Left colon (tissue), 2 donors: ENCODE measurements at regions not wholly inside any gene's neighbourhood (a gene's known extent, or its start where the extent isn't known, plus 50 kb on each side); places are given as distances from the start of the nearest gene placed in this dataset.

Experiments
- ATAC-seq: fragments of 200-7000 bp; cut with Tn5 transposase; one replicate; pipeline ENCODE4 v1.9.1; 2020; ENCODE audit warnings: mild to moderate bottlenecking, moderate library complexity
- DNase-seq, 2 donors: peaks; one replicate each; pipeline ENCODE4 v3.0.0-alpha.2; 2020
- intact Hi-C, 2 donors: fragments of 100-400 bp; cut with DNase I in 1 of 2; cut with micrococcal nuclease in 1 of 2; formaldehyde crosslinking; loops; one replicate each; pipeline versions ENCODE4 v1.11.2 to v1.14.0; 2022; cut with DNase I, micrococcal nuclease
- donor health status: DM: no; HTN: no; CAD: no.
- donor health status: DM: yes; HTN: yes; CAD: no.

DNA sequence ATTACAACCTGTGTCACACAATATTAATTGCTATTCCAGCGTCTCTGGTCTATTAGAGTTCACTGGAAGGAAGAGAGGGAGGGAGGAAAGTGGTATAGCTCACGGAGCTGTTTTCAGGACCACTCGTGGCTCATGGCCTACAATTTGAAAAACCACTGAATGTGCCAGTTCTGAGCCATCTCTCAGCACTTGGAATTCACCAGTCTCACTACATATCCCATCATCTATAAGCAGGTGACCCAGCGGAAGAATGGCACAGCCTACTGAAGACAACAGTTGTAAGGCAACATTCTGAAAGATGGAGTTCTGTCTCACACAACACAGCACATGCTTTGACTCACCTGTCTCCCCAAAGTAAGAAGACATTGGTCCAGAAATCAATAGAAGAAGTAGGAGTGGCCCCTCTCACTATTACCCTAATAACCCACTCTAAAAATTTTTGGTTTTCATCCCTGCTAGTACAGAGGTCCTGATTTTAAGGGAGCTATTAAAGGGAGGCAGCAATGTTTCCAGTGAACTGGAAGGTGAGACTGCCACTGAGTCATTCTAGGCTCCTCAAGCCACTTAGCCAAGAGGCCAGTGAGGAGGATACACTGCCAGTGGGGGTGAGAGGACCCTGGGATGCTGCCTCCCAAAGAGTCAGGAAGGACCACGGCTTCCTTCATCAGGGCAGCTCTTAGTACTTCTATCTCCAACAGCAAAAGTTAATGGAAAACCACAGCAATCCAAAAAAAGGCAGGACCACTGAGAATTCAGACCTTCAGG is 50.0 kb upstream of the DOCK9 start:
- intact Hi-C loops, result no loop called here
- ATAC-seq, result no peak

DNA sequence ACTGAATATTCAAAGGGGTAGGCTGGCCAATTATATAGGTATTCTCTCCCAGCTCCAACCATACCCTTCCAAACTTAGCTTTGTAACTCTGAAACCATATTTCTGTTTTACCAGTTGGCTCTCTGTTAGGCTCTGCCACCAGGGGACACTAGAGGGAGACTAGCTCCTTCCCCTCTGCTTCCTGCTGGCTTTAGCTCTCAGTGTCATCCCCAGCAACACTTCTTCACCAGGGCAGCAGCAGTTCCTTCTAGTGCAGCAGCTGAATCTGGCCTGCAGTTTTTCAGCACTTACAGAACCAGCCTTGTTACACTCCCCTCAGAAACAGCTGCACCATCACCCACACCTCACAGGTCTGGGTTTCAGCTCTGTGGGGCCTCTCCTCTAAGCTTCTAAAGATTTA is 51.0 kb upstream of the DOCK9 start:
- ATAC-seq (peak; percentile 54), DNase-seq (peak in 1 of 2 donors; percentile 21)
- intact Hi-C loops, result no loop called here

More for the DNA sequence above, 50.0 kb upstream of the DOCK9 start:
- no peak for DNase-seq

DNA sequence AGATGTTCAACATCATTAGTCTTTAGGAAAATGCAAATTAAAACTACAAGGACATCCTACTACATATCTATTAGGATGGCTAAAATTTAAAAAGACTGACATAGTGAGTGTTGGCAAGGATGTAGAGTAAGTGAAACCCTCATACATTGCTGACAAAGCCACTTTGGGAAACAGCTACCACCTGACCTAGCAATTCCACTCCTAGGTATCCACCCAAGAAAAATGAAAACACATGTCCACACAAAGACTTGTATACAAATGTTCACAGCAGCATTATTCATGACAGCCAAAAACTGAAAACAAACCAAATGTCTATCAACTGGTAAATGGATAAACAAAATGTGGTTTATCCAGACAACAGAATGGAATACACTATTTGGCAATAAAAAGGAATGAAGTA is 51.7 kb upstream of the DOCK9 start:
- DNase-seq, result no peak
- intact Hi-C loops, result no loop called here
- ATAC-seq, result no peak

DNA sequence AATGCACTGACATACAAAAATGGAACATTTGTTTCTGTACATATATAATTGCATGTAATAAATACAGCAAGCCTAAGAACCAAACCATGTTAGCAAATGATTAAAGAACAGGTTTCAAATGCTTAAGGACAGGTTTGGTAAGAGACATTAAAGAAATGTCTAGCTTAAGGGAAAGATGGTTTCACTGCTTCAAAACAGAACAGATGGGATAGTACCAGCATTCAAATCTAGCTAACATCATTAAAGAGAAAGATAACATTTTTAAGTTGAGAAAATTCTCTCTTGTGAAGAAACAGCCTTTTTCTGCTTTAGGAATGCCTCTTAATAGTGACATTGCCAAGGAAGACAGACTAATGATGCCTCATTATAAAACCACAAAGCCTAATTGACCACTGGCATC is 52.5 kb upstream of the DOCK9 start:
- DNase-seq, result no peak
- intact Hi-C loops, result loop anchor here in 1 of 2 donors (10.0 kb wide), 1 partner anchor 176 kb away; no protein-coding TSS in a partner anchor
- no peak for ATAC-seq

DNA sequence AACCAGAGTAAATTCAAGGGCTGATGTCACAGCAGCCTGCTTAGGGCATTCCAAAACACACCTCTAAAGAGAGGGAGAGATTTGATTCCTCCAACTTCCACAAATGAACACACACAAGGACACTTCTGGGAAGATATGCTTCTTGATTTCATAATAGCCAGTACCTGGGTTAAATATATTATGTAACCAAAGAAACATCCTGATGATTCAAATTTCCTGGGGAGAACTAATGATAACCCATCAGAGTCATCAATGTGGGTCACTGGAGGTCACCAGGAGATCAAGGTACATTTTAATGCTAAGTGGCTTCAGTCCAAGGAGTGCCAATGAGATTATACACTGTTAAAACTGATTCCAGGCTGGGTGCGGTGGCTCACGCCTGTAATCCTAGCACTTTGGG is 54.0 kb upstream of the DOCK9 start:
- DNase-seq (no peak), ATAC-seq (no peak)
- intact Hi-C loops, result loop anchor here in 1 of 2 donors (10.0 kb wide), 1 partner anchor 177 kb away; no protein-coding TSS in a partner anchor

DNA sequence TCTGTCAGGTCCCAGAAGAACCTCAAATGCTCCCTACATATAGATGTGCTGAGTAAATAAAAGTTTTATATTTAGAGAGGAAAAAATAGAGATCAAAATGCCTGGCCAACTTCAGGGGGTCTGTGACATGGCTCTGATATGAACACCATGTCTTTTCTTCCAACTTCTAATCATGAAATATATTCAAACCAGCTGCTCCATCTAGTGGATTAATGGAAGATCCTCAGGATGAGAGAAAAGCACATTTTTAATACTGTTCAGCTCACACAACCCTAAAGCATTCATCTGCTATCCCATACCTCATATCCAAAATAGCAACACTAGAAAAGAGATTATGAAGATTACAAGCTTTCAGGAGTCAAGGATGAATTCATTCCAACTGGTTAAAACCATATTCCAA is 56.0 kb upstream of the DOCK9 start:
- ATAC-seq (peak; percentile 60), DNase-seq (no peak)
- intact Hi-C loops, result loop anchor here in 1 of 2 donors (10.0 kb wide), 1 partner anchor 179 kb away; no protein-coding TSS in a partner anchor

DNA sequence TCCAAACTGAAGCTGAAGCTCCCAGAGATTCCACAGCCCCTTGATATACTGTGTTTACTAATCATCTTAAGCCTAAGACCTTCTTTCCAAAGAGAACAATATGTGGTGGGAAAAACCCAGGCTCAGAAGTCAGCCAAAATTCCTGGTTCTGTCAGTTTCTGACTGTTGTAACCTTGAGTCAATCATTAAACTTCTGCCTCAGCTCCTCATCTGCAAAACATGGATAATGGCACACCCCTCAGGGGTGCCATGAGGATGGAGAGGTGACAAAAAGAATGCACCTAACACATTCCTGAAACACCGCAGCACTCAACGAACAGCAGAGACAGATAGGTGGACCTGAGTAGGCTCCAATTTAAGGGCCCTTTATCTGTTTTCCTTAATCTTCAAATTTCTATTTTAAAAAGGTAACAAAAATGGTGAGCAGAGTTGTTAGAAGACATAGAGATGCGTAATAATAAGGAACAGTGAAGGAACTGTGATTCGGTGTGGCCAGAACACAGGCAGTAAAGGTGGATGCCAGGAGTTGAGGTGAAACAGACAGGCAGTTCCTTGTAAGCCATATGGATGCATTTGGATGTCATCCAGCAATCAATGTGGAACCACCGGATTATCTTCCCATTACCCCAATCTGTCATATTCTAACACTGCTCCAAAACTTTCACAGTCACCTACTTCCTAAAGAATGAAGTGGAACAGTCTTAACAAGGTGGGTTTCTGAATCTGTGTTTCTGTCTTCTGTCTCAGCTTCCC is 56.6 kb upstream of the DOCK9 start:
- ATAC-seq, result no peak
- no peak for DNase-seq
- intact Hi-C loops, result loop anchor here in 1 of 2 donors (10.0 kb wide), 1 partner anchor 180 kb away; no protein-coding TSS in a partner anchor

DNA sequence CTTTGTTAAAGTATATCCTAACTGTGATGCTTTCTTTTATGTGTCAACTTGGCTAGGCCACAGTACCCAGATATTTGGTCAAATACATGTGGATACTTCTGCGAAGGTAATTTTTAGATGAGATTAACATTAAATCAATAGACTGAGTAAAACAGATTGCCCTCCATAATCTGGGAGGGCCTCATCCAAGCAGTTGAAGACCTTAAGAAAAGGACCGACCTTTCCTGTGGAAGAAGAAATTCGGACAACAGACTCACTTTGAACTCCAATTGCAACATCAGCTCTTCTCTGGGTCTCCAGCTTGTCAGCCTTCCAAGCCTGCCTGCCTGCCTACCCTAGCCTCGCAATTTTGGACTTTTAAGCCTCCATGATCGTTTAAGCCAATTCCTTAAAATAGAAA is 57.9 kb upstream of the DOCK9 start:
- DNase-seq (no peak), ATAC-seq (no peak)
- intact Hi-C loops, result loop anchor here in 1 of 2 donors (10.0 kb wide), 1 partner anchor 181 kb away; no protein-coding TSS in a partner anchor

DNA sequence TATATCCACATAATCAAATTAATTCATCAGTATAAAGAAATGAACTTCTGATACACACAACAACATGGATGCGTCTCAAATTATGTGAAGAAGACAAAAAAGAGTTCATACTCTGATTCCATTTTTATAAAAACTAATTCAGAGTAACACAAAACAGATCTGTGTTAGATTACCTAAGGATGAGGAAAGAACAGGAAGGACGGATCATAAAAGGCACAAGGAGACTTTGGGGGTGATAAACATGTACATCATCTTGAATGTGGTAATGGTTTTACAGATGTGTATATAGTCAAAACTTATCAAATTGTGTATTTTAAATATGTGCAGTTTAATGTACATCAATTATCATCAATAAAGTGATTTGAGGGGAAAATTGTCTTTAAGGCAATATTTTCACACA is 59.9 kb upstream of the DOCK9 start:
- ATAC-seq, result no peak
- intact Hi-C loops, result loop anchor here in 1 of 2 donors (10.0 kb wide), 1 partner anchor 183 kb away; no protein-coding TSS in a partner anchor
- no peak for DNase-seq

DNA sequence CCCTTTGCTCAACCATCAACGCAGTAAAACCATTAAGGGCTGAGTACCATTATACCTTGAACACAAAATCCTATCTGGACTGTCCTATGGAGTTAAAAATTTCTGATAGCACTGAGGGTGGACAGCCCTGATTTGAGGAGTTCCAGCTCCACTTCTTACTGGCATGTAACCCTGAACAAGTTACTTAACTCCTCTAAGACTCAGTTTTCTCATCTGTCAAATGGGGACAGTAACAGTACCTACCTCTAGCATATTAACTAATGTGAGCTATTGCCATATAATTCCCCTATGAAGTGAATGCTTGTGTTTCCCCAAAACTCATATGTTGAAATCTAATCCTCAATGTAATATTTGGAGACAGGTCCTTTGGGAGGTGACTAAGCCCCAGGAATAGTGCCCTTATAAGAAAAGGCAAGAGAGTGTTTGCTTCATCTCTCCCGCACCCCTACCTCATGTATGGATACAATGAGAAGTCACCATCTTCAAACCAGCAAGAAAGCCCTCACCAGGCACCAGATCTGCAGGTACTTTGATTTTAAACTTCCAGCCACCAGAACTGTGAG is 61.9 kb upstream of the DOCK9 start:
- ATAC-seq (no peak), DNase-seq (no peak)
- intact Hi-C loops, result loop anchor here in 1 of 2 donors (10.0 kb wide), 1 partner anchor 185 kb away; no protein-coding TSS in a partner anchor

DNA sequence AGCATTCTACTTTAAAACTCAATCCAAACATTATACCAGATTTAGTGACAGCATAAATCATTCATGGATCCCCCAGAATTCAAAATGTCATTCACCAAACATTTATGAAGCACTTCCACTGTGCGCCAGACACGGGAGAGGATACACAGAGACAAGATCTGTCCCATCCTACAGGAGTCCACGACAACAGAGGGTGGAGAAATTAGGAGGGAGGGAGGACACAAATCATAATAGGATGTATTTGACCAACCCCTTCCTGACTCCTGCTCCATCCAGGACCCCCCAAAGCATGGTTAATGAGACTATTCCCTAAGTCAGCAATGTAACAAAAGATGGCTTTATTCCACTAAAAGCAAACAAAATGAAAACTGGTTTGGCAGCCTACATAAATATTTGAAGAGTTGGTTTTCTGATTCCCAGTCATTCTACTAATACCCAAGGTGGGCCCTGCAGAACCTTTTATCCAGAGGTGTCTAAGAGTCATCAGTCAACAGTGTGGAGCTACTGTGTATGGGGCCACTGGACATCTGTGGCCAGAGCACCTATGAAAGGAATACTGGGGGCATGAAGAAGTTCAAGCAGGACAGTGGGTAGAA is 62.8 kb upstream of the DOCK9 start:
- intact Hi-C loops, result no loop called here
- ATAC-seq (no peak), DNase-seq (no peak)

DNA sequence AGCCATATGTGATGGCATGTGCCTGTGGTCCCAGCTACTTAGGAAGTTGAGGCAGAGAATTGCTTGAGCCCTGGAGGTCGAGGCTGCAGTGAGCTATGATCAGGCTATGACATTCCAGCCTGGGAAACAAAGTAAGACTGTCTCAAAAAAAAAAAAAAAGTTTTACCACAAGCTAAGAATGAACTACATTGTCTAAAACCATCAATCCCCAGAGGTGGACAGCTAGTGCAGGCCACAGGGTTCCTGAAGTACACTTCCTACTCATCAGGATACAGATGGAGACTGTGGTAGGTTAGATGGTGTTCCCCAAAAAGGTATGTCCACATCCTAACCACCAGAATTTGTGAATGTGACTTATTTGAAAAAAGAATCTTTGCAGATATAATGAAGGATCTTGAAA is 63.5 kb upstream of the DOCK9 start:
- intact Hi-C loops, result no loop called here
- no peak for DNase-seq
- ATAC-seq, result no peak

DNA sequence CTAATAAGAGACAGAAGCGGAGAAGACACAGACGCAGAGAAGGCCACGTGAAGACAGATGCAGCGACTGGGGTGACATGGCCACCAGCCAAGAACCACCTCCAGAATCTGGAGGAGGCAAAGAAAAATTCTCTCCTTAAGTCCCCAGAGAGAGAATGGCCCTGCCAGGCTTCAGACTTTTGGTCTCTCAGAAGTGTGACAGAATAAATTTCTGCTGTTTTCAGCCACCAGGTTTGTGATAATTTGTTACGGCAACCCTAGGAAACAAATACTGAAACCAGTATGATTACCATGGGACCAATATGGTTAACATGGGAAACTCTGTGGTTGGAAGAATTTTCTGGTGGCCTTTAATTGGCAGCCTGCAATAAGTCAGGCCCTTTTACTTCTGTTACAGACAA is 63.9 kb upstream of the DOCK9 start:
- intact Hi-C loops, result no loop called here
- ATAC-seq (no peak), DNase-seq (no peak)

DNA sequence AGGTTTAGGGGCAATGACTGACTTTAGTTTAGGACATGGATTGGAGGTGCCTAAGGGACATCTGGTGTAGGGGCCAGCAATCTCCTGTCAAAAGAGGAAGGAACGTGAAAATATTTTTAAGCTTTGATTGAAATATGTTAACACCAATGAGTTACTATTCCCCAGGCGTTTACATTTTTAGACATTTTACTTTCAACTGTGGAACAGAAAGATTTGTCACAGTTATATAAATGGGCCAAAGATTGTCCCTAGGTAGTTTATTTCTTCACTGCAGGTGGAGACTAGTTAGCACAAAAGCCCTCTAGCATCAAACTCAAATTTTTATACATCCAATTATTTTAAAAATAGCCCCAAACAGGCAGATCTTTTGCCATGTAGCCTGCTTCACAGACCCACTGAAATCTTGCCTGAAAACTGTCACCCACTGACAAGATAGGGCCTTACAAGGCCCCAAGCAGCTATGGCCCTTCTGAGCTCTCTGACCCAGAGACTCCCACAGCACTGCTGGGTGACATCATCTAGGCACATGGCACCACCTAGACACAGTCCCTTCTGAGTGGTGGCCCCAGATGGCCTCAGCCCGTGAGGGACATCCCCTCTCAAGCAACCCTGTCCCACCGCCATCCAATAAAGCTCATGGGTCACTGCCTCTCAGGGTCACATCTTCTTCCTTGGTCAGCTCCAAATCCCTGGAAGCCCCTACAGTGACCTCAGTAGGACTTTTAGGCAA is 64.8 kb upstream of the DOCK9 start:
- DNase-seq (no peak), ATAC-seq (no peak)
- intact Hi-C loops, result no loop called here

DNA sequence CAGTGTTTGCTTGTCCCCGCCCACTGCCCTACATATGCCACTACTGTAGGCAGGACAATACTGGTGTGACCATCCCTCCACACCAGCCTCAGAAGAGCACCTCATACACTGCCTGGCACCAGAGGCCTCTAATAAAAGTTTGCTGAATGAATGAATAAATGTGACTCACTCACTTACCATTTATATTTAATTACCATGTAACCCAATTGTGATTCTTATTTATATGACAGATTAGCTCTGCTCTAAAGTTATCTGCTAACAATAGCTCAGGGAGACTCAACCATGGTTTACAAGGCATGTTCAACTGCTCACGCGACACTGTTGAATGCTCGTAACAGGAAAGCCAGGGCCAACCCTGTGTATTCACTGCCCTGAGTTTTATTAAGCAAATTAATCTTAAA is 66.0 kb upstream of the DOCK9 start:
- intact Hi-C loops, result no loop called here
- DNase-seq (no peak), ATAC-seq (no peak)

DNA sequence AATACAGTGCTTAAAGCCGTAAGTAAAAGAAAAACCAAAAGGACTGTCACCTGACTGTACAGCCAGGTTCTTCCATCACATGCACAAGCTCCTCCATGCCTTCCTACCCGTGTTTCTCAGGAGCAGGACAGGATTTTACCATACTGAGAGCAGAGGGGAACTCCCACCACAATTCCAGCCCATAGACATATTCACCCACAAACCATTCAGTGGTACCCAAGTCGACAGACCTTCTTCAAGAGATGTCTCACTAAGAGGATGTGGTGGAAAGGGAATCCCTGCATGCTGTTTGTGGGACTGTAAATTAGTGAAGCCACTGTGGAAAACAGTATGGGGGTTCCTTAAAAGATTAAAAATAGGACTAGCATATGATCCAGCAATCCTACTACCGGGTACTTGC is 66.9 kb upstream of the DOCK9 start:
- intact Hi-C loops, result no loop called here
- DNase-seq (no peak), ATAC-seq (no peak)

DNA sequence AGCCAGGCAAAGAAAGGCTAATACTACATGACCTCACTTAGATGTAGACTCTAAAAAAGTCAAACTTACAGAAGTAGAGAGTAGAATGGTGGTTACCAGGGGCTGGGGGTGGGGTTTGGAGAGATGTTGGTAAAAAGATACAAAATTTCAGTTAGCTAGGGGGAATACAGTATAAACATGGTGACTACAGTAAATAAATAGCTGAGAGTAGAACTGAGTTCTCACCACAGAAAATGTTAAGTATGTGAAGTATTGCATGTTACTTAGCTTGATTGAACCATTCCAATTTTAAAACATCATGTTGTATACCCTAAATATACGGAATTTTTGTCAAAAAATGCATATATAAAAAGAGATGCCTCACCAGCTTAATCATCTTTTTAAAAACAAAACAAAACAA is 67.5 kb upstream of the DOCK9 start:
- DNase-seq (no peak), ATAC-seq (no peak)
- intact Hi-C loops, result no loop called here

DNA sequence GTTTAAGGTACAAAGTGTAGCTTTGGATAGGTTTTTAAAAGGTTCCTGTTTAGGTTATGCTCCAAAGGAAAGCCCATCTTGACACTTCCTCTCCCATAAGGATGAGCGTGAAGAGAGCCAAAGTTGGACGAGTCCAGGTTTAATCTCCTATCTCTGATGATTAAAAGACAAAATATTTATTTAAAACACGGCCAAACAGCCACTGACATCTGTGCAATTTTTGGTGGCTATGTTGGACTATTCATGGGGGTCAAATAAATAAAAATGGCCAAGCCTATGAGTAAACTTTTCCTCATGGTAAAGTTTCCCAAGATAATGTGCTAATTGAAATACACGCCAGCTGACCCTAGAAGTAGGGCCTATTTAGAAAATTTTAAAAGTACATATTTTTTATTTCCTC is 69.0 kb upstream of the DOCK9 start:
- DNase-seq (no peak), ATAC-seq (no peak)
- intact Hi-C loops, result no loop called here

DNA sequence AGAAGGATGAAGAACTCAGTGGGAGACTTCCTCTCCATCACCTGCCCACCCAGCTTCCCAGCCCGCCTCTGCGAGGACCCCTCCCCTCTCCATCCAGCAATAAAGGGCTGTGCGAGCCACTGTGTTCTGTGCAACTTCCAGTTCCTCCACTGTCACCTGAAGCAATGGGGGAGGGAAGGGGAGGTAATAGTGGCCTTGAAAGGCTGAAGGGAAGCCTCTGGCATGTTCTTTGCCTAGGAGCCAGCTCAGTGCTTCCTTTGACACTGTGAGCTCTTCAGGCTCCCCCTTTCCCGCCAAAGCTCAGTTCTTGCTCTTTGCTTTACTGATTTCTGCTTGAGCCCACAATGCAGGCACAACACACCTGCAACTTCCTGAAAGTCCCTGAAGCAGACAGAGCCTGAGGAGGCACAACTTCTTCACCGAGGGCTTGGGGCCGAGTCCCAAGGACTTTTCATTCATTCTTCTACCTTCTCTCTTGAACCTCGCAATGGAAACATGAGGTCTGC is 73.2 kb upstream of the DOCK9 start:
- intact Hi-C loops, result no loop called here
- ATAC-seq, result no peak
- no peak for DNase-seq
